ENCODE measurements at regions not wholly inside any gene's neighbourhood (a gene's known extent, or its start where the extent isn't known, plus 50 kb on each side); places are given as distances from the start of the nearest gene placed in this dataset.

DNA sequence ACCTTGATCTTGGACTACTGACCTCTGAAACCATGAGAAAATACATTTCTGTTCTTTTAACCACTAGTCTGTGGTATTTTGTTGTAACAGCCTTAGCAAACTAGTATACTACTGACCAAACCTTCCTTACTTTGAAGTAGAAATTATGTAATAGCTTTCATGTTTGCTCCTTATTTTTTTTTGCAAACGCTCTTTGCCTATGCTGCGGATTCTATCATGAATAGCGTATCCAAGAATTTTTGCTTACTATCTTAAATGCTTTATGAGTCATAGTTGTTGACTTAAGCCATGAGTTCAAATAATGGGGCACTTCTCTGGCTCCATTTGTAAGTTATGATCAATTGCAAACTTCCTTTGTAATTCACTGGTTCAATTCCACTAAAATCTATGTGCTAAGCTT is 154.8 kb upstream of the CYLC2 start:
- TF ChIP-seq EZH2 (IDR thresholded peaks at IDR 0.05; ENCODE audit: borderline replicate concordance, low read depth, low read length, poor library complexity, severe bottlenecking): no peak
- TF ChIP-seq, protein P1, sequence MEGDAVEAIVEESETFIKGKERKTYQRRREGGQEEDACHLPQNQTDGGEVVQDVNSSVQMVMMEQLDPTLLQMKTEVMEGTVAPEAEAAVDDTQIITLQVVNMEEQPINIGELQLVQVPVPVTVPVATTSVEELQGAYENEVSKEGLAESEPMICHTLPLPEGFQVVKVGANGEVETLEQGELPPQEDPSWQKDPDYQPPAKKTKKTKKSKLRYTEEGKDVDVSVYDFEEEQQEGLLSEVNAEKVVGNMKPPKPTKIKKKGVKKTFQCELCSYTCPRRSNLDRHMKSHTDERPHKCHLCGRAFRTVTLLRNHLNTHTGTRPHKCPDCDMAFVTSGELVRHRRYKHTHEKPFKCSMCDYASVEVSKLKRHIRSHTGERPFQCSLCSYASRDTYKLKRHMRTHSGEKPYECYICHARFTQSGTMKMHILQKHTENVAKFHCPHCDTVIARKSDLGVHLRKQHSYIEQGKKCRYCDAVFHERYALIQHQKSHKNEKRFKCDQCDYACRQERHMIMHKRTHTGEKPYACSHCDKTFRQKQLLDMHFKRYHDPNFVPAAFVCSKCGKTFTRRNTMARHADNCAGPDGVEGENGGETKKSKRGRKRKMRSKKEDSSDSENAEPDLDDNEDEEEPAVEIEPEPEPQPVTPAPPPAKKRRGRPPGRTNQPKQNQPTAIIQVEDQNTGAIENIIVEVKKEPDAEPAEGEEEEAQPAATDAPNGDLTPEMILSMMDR (conservative IDR thresholded peaks at IDR 0.05; ENCODE audit: low read depth, low read length): no peak
